ENCODE measurements at regions not wholly inside any gene's neighbourhood (a gene's known extent, or its start where the extent isn't known, plus 50 kb on each side); places are given as distances from the start of the nearest gene placed in this dataset.

DNA sequence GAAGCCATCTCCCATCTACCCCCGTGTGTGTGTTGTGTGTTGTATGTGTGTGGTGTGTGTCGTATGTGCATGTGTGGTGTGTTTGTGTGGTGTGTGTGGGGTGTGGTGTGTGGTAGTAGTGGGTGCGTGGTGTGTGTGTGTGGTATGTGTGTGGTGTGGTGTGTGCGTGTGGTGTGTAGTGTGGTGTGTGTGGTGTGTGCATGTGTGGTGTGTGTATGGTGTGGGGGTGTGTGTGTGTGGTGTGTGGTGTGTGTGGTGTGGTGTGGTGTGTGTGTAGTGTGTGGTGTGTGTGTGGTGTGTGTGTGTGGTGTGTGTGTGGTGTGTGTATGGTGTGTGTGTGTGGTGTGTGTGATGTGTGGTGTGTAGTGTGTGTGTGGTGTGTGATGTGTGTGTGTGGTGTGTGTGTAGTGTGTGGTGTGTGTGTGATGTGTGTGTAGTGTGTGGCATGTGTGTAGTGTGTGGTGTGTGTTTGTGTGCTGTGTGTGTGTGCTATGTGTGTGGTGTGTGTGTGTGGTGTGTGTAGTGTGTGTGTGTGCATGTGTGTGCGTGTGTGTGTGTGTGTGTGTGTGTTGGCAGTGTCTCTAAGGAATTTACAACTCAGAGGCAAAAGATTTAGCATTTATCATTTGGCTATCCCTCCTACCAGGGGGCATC, 156.3 kb upstream of the TMEM108 start:
- WGBS (ENCODE audit: low lambda C conversion rate): 40% methylated on average over 5 of the region's 5 CpGs
- Histone ChIP-seq H4K20me1 (ENCODE audit: insufficient read depth) (no peaks in the 10 kb centered on the region), H3K79me2 (ENCODE audit: insufficient read depth) (no peaks in the 10 kb centered on the region), H2AFZ (ENCODE audit: low read depth) (no peak overlapping the region), H3F3A (replicated peaks; ENCODE audit: insufficient read depth) (no peaks in the 10 kb centered on the region), H3K27ac (ENCODE audit: low read depth in 2 of 2, low read length in 1 of 2) (no peak overlapping the region), H3K9me2 (no peaks in the 10 kb centered on the region), H3K9ac (no peak overlapping the region), H3K4me2 (no peak overlapping the region), H3K4me1 (ENCODE audit: control insufficient read depth in 1 of 2, insufficient read depth in 2 of 2, low read depth in 1 of 2, low read length in 1 of 2) (peaks cover 0 to 4% of the 10 kb centered on the region in 2 experiments; a peak in 1 of 4 replicates), H3K27me3 (ENCODE audit: insufficient read depth) (no peaks in the 10 kb centered on the region), H3K36me3 (replicated peaks in 1 of 2; ENCODE audit: control insufficient read depth in 1 of 2, insufficient read depth in 2 of 2, low read length in 1 of 2) (no peaks in the 10 kb centered on the region), H3K4me3 (ENCODE audit: low read depth in 2 of 2, low read length in 1 of 2) (no peak overlapping the region), H3K9me3 (no peaks in the 10 kb centered on the region)
- POLR2A ChIA-PET: no interaction called here
- CTCF ChIA-PET: no interaction called here
- no peak for DNase-seq
- TF ChIP-seq, protein P1, sequence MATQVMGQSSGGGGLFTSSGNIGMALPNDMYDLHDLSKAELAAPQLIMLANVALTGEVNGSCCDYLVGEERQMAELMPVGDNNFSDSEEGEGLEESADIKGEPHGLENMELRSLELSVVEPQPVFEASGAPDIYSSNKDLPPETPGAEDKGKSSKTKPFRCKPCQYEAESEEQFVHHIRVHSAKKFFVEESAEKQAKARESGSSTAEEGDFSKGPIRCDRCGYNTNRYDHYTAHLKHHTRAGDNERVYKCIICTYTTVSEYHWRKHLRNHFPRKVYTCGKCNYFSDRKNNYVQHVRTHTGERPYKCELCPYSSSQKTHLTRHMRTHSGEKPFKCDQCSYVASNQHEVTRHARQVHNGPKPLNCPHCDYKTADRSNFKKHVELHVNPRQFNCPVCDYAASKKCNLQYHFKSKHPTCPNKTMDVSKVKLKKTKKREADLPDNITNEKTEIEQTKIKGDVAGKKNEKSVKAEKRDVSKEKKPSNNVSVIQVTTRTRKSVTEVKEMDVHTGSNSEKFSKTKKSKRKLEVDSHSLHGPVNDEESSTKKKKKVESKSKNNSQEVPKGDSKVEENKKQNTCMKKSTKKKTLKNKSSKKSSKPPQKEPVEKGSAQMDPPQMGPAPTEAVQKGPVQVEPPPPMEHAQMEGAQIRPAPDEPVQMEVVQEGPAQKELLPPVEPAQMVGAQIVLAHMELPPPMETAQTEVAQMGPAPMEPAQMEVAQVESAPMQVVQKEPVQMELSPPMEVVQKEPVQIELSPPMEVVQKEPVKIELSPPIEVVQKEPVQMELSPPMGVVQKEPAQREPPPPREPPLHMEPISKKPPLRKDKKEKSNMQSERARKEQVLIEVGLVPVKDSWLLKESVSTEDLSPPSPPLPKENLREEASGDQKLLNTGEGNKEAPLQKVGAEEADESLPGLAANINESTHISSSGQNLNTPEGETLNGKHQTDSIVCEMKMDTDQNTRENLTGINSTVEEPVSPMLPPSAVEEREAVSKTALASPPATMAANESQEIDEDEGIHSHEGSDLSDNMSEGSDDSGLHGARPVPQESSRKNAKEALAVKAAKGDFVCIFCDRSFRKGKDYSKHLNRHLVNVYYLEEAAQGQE (IDR thresholded peaks at IDR 0.05; ENCODE audit: low read depth, low read length): no peak
- TF ChIP-seq SMC3 (IDR thresholded peaks at IDR 0.05; ENCODE audit: low read depth, low read length) (no peak), GABPA (IDR thresholded peaks at IDR 0.05; ENCODE audit: low read depth) (no peak), EP300 (IDR thresholded peaks at IDR 0.05; ENCODE audit: borderline replicate concordance in 1 of 2, low read depth in 1 of 2, low read length in 1 of 2) (no peak), NFIC (IDR thresholded peaks at IDR 0.05; ENCODE audit: borderline replicate concordance) (no peak), RFX5 (IDR thresholded peaks at IDR 0.05; ENCODE audit: low read length) (no peak), FOXM1 (IDR thresholded peaks at IDR 0.05; ENCODE audit: low read depth) (no peak), POLR2AphosphoS5 (IDR thresholded peaks at IDR 0.05; ENCODE audit: low read depth, low read length) (no peak), MEF2A (IDR thresholded peaks at IDR 0.05; ENCODE audit: borderline replicate concordance, low read depth) (no peak), RXRA (IDR thresholded peaks at IDR 0.05; ENCODE audit: borderline replicate concordance, low read depth) (no peak), EZH2phosphoT487 (IDR thresholded peaks at IDR 0.05; ENCODE audit: borderline replicate concordance, low read depth) (no peak), ELF1 (IDR thresholded peaks at IDR 0.05) (no peak), MXI1 (IDR thresholded peaks at IDR 0.05; ENCODE audit: low read depth, low read length) (no peak), TAF1 (IDR thresholded peaks at IDR 0.05; ENCODE audit: borderline replicate concordance, low read depth, low read length) (no peak), JUND (IDR thresholded peaks at IDR 0.05) (no peak), SIN3A (IDR thresholded peaks at IDR 0.05; ENCODE audit: borderline replicate concordance, low read depth, low read length) (no peak), TEAD4 (IDR thresholded peaks at IDR 0.05; ENCODE audit: borderline replicate concordance, insufficient read depth) (no peak)
- TF ChIP-seq, protein P2, sequence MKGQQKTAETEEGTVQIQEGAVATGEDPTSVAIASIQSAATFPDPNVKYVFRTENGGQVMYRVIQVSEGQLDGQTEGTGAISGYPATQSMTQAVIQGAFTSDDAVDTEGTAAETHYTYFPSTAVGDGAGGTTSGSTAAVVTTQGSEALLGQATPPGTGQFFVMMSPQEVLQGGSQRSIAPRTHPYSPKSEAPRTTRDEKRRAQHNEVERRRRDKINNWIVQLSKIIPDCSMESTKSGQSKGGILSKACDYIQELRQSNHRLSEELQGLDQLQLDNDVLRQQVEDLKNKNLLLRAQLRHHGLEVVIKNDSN (IDR thresholded peaks at IDR 0.05; ENCODE audit: borderline replicate concordance, low read depth): no peak
- TF ChIP-seq, protein P3, sequence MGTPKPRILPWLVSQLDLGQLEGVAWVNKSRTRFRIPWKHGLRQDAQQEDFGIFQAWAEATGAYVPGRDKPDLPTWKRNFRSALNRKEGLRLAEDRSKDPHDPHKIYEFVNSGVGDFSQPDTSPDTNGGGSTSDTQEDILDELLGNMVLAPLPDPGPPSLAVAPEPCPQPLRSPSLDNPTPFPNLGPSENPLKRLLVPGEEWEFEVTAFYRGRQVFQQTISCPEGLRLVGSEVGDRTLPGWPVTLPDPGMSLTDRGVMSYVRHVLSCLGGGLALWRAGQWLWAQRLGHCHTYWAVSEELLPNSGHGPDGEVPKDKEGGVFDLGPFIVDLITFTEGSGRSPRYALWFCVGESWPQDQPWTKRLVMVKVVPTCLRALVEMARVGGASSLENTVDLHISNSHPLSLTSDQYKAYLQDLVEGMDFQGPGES (IDR thresholded peaks at IDR 0.05; ENCODE audit: low read depth, low read length): no peak
- TF ChIP-seq, protein P4, sequence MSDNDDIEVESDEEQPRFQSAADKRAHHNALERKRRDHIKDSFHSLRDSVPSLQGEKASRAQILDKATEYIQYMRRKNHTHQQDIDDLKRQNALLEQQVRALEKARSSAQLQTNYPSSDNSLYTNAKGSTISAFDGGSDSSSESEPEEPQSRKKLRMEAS (IDR thresholded peaks at IDR 0.05; ENCODE audit: low read depth): no peak
